ENCODE measurements at regions not wholly inside any gene's neighbourhood (a gene's known extent, or its start where the extent isn't known, plus 50 kb on each side); places are given as distances from the start of the nearest gene placed in this dataset.

DNA sequence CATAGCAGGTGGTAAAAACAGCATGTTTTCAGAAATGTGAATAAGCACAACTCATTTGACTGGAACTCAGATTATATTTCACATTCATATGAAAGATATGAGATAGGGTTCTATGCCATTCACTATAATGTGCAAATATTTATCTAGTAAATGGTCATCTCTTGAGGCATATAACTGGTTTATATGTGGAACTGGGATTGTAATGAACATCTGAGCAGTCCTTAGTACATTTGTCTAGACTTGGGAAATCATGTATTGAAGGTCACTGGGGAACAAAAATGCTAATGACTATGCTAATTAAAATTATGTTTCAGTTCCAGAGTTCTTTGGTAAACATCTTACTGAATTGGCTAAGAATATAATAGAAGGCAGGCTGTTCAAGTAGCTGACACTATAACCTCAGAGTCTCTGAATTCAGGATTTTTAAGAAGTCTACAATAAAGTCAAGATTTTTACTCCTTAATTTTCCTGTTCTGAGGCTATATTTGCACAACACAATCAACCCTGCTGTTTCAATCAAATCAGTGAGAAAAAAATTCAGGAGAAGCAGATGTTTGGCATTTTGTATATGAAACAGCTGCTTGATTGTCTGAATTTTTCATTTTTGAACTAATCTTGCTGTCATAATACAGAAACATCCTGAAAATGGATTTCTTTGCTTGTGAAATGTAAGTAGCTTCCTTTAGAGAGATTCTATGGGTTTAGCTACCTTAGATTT is 244.8 kb upstream of the RGS18 start:
- ChIA-PET POLR2A (no interaction called here), CTCF (no interaction called here)
- no peaks in the 10 kb centered on the region for H3K4me1 ChIP-seq (ENCODE audit: control insufficient read depth, insufficient read depth, low read length)
- H3K4me3 ChIP-seq (ENCODE audit: low read depth in 2 of 2, low read length in 2 of 2): no peak overlapping the region
- no peak overlapping the region for H3K27ac ChIP-seq (ENCODE audit: low read length)
- intact Hi-C loops (cut with micrococcal nuclease; ENCODE audit: unreplicated experiment): no loop called here
- no peaks in the 10 kb centered on the region for H3K27me3 ChIP-seq (ENCODE audit: control insufficient read depth, insufficient read depth, low read length)
- no TSS peak for BruUV-seq (replicated peaks)
- H3K9me3 ChIP-seq (ENCODE audit: control insufficient read depth, insufficient read depth, low read depth, low read length): no peaks in the 10 kb centered on the region
- ATAC-seq: no peak
- TF ChIP-seq TCF7L2 (IDR thresholded peaks at IDR 0.05; ENCODE audit: low read depth, low read length) (no peak), POLR2AphosphoS5 (IDR thresholded peaks at IDR 0.05; ENCODE audit: low read depth, low read length) (no peak), SIN3A (IDR thresholded peaks at IDR 0.05; ENCODE audit: borderline replicate concordance, insufficient read depth, low read depth, low read length) (no peak)
- TF ChIP-seq, protein P1, sequence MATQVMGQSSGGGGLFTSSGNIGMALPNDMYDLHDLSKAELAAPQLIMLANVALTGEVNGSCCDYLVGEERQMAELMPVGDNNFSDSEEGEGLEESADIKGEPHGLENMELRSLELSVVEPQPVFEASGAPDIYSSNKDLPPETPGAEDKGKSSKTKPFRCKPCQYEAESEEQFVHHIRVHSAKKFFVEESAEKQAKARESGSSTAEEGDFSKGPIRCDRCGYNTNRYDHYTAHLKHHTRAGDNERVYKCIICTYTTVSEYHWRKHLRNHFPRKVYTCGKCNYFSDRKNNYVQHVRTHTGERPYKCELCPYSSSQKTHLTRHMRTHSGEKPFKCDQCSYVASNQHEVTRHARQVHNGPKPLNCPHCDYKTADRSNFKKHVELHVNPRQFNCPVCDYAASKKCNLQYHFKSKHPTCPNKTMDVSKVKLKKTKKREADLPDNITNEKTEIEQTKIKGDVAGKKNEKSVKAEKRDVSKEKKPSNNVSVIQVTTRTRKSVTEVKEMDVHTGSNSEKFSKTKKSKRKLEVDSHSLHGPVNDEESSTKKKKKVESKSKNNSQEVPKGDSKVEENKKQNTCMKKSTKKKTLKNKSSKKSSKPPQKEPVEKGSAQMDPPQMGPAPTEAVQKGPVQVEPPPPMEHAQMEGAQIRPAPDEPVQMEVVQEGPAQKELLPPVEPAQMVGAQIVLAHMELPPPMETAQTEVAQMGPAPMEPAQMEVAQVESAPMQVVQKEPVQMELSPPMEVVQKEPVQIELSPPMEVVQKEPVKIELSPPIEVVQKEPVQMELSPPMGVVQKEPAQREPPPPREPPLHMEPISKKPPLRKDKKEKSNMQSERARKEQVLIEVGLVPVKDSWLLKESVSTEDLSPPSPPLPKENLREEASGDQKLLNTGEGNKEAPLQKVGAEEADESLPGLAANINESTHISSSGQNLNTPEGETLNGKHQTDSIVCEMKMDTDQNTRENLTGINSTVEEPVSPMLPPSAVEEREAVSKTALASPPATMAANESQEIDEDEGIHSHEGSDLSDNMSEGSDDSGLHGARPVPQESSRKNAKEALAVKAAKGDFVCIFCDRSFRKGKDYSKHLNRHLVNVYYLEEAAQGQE (IDR thresholded peaks at IDR 0.05; ENCODE audit: insufficient read depth in 1 of 2, low read depth in 2 of 2, low read length in 1 of 2): no peak
- TF ChIP-seq, protein P2, sequence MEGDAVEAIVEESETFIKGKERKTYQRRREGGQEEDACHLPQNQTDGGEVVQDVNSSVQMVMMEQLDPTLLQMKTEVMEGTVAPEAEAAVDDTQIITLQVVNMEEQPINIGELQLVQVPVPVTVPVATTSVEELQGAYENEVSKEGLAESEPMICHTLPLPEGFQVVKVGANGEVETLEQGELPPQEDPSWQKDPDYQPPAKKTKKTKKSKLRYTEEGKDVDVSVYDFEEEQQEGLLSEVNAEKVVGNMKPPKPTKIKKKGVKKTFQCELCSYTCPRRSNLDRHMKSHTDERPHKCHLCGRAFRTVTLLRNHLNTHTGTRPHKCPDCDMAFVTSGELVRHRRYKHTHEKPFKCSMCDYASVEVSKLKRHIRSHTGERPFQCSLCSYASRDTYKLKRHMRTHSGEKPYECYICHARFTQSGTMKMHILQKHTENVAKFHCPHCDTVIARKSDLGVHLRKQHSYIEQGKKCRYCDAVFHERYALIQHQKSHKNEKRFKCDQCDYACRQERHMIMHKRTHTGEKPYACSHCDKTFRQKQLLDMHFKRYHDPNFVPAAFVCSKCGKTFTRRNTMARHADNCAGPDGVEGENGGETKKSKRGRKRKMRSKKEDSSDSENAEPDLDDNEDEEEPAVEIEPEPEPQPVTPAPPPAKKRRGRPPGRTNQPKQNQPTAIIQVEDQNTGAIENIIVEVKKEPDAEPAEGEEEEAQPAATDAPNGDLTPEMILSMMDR (IDR thresholded peaks at IDR 0.05): no peak
- in situ Hi-C loops (cut with HindIII; ENCODE audit: low pct_unique_long_range_greater_than_20kb, low sequenced_read_pairs): no loop called here
- H3K36me3 ChIP-seq (ENCODE audit: control insufficient read depth, insufficient read depth, low read length): no peaks in the 10 kb centered on the region
- no peak for DNase-seq (ENCODE audit: low read depth, low spot score)

DNA sequence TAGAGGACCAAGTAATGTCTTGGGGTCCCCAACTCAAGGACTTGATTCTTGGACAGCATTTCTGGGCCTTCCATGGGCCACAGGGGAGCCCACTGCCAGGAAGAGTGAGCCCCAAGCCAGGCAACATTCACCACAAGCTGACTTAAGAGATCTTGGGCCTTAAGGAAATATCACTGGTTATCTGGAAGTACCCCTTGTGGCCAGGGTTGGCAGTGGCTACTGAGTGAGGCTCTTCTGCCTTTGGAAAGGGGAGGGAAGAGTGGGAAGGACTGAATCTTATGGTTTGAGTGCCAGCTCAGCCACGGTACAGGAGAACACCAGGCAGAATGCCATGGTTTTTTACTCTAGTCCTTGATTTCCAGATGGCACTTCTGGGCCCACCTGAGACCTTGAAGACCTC is 228.9 kb upstream of the RGS18 start:
- intact Hi-C loops (cut with micrococcal nuclease; ENCODE audit: unreplicated experiment): no loop called here
- Histone ChIP-seq H3K4me3 (ENCODE audit: low read depth in 2 of 2, low read length in 2 of 2) (no peak overlapping the region), H3K36me3 (ENCODE audit: control insufficient read depth, insufficient read depth, low read length) (no peaks in the 10 kb centered on the region), H3K27ac (ENCODE audit: low read length) (no peak overlapping the region), H3K4me1 (ENCODE audit: control insufficient read depth, insufficient read depth, low read length) (no peaks in the 10 kb centered on the region), H3K27me3 (ENCODE audit: control insufficient read depth, insufficient read depth, low read length) (no peaks in the 10 kb centered on the region), H3K9me3 (ENCODE audit: control insufficient read depth, insufficient read depth, low read depth, low read length) (no peaks in the 10 kb centered on the region; the same call in 1 of the 2 replicates)
- ATAC-seq (no peak), DNase-seq (ENCODE audit: low read depth, low spot score) (no peak)
- in situ Hi-C loops (cut with HindIII; ENCODE audit: low pct_unique_long_range_greater_than_20kb, low sequenced_read_pairs): no loop called here
- CTCF ChIA-PET: no interaction called here
- TF ChIP-seq POLR2AphosphoS5 (IDR thresholded peaks at IDR 0.05; ENCODE audit: low read depth, low read length) (no peak), SIN3A (IDR thresholded peaks at IDR 0.05; ENCODE audit: borderline replicate concordance, insufficient read depth, low read depth, low read length) (no peak), TCF7L2 (IDR thresholded peaks at IDR 0.05; ENCODE audit: low read depth, low read length) (no peak)
- TF ChIP-seq, protein P1 (IDR thresholded peaks at IDR 0.05; ENCODE audit: insufficient read depth in 1 of 2, low read depth in 2 of 2, low read length in 1 of 2): no peak
- TF ChIP-seq, protein P2 (IDR thresholded peaks at IDR 0.05): no peak
- BruUV-seq (replicated peaks): no TSS peak
- POLR2A ChIA-PET: no interaction called here
